ENCODE measurements at regions not wholly inside any gene's neighbourhood (a gene's known extent, or its start where the extent isn't known, plus 50 kb on each side); places are given as distances from the start of the nearest gene placed in this dataset.

GRCh38 chr6:137759624-137760023 is 107.4 kb upstream of the TNFAIP3 start:
- TF ChIP-seq EP300 (IDR thresholded peaks at IDR 0.05; ENCODE audit: borderline replicate concordance in 1 of 2, control insufficient read depth in 1 of 2, low read depth in 2 of 2, low read length in 2 of 2) (no peak), SP1 (IDR thresholded peaks at IDR 0.05; ENCODE audit: low read depth, low read length) (no peak), HDAC2 (IDR thresholded peaks at IDR 0.05) (no peak), SIN3A (IDR thresholded peaks at IDR 0.05; ENCODE audit: low read depth, low read length) (no peak)
